Uterus (tissue), 2 donors: ENCODE measurements at regions not wholly inside any gene's neighbourhood (a gene's known extent, or its start where the extent isn't known, plus 50 kb on each side); places are given as distances from the start of the nearest gene placed in this dataset.

Experiments used
- POLR2A ChIP-seq, 2 donors: fragments of 450-650 bp; IDR thresholded peaks; one replicate each; pipeline ENCODE4 v1.6.1; 2016; ENCODE audit warnings: antibody characterized with exemption in 2 of 2, mild to moderate bottlenecking in 1 of 2, moderate library complexity in 1 of 2
- TF ChIP-seq, protein P1 (sequence below), 4 experiments: fragments of 200-600 bp in 2 of 4; fragments of 450-650 bp in 2 of 4; sonication (generic) in 2 of 4; IDR thresholded peaks; one replicate each; pipeline ENCODE4 v1.5.1; 2016 to 2019; ENCODE audit warnings: antibody characterized with exemption in 4 of 4, mild to moderate bottlenecking in 2 of 4, moderate library complexity in 1 of 4

DNA sequence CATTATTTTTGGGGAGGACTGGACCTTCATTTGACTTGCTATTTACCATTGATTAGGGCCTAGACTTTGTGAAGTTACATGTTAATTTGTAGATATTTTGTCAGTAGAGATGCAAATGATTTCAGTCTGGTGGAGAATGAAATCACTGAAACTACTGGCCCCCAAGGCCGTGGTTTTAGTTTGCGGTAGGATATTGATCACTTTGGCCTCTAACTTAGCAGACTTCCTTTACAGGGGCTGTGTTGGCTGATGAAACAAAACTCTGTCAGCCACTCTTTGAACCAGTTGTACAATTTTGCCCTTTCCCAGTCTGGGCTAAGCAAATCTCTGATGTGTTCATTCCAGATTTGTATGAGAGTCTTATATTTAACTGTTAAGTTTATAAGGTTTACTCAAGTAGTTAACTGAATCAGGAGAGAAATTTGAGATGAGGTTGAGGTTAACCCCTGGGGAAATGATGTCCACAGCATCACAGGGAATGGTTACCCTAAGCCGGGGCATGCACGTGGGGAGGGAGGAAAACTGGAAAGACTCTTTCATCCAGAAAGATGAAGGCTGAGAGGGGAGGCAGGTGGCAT lies 105.7 kb upstream of the INSIG1 start:
- TF ChIP-seq, protein P1, sequence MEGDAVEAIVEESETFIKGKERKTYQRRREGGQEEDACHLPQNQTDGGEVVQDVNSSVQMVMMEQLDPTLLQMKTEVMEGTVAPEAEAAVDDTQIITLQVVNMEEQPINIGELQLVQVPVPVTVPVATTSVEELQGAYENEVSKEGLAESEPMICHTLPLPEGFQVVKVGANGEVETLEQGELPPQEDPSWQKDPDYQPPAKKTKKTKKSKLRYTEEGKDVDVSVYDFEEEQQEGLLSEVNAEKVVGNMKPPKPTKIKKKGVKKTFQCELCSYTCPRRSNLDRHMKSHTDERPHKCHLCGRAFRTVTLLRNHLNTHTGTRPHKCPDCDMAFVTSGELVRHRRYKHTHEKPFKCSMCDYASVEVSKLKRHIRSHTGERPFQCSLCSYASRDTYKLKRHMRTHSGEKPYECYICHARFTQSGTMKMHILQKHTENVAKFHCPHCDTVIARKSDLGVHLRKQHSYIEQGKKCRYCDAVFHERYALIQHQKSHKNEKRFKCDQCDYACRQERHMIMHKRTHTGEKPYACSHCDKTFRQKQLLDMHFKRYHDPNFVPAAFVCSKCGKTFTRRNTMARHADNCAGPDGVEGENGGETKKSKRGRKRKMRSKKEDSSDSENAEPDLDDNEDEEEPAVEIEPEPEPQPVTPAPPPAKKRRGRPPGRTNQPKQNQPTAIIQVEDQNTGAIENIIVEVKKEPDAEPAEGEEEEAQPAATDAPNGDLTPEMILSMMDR (IDR thresholded peaks at IDR 0.05), result no peak
- no peak for TF ChIP-seq POLR2A (IDR thresholded peaks at IDR 0.05)
